Memory B cell (primary cell): ENCODE measurements at regions not wholly inside any gene's neighbourhood (a gene's known extent, or its start where the extent isn't known, plus 50 kb on each side); places are given as distances from the start of the nearest gene placed in this dataset.
"Not testable (repeated sequence)": the region's sequence is repeated elsewhere in the genome, so short reads cannot be mapped to it uniquely, and the experiment has no call there.

Experiments
- ATAC-seq: fragments of 150-1000 bp; cut with Tn5 transposase; 2 replicates; pipeline ENCODE4 v1.10.0; 2021; ENCODE audit warnings: low read depth, mild to moderate bottlenecking, moderate library complexity
- DNase-seq, 2 donors: peaks; one replicate each; pipeline ENCODE4 v3.0.0; 2022; ENCODE audit warnings: low spot score in 2 of 2
- H3K27ac Mint-ChIP-seq: one replicate; pipeline ENCODE4 v1.8.0; 2022; ENCODE audit warnings: mild to moderate bottlenecking, moderate library complexity, mixed read lengths
- H3K27me3 Mint-ChIP-seq: one replicate; pipeline ENCODE4 v1.8.0; 2022; ENCODE audit warnings: mixed read lengths
- H3K36me3 Mint-ChIP-seq: one replicate; pipeline ENCODE4 v1.8.0; 2022; ENCODE audit warnings: mild to moderate bottlenecking, mixed read lengths
- H3K4me1 Mint-ChIP-seq: one replicate; pipeline ENCODE4 v1.8.0; 2022; ENCODE audit warnings: mixed read lengths
- H3K4me3 Mint-ChIP-seq: one replicate; pipeline ENCODE4 v1.8.0; 2022; ENCODE audit warnings: mild to moderate bottlenecking, moderate library complexity, mixed read lengths
- H3K9me3 Mint-ChIP-seq: one replicate; pipeline ENCODE4 v1.8.0; 2022; ENCODE audit warnings: mixed read lengths

- Mint-ChIP-seq H3K9me3 (peaks cover 2% of the 10 kb centered on the region), H3K4me3 (no peak overlapping the region), H3K4me1 (no peaks in the 10 kb centered on the region), H3K27me3 (no peaks in the 10 kb centered on the region), H3K36me3 (no peaks in the 10 kb centered on the region), H3K27ac (no peak overlapping the region)
- ATAC-seq (no peak), DNase-seq (no peak)
Measured at GRCh38 chr3:29171043-29171990, 109.6 kb upstream of the RBMS3 start.

- Mint-ChIP-seq H3K4me1 (no peaks in the 10 kb centered on the region), H3K4me3 (no peak overlapping the region), H3K9me3 (peaks cover 6% of the 10 kb centered on the region), H3K27ac (no peak overlapping the region), H3K36me3 (peaks cover 1% of the 10 kb centered on the region), H3K27me3 (no peaks in the 10 kb centered on the region)
- ATAC-seq, result no peak
- no peak for DNase-seq
Measured at GRCh38 chr3:29176501-29176900, 104.4 kb upstream of the RBMS3 start.

- no peaks in the 10 kb centered on the region for H3K27me3 Mint-ChIP-seq
- H3K4me1 Mint-ChIP-seq, result no peaks in the 10 kb centered on the region
- no peak overlapping the region for H3K27ac Mint-ChIP-seq
Measured at GRCh38 chr3:29178809-29179793, 101.8 kb upstream of the RBMS3 start.

GRCh38 chr3:29181149-29181780 is 99.6 kb upstream of the RBMS3 start:
- Mint-ChIP-seq H3K9me3 (peaks cover 5% of the 10 kb centered on the region), H3K27me3 (no peaks in the 10 kb centered on the region), H3K36me3 (peaks cover 1% of the 10 kb centered on the region), H3K27ac (no peak overlapping the region), H3K4me3 (no peak overlapping the region), H3K4me1 (no peaks in the 10 kb centered on the region)
- ATAC-seq (no peak), DNase-seq (no peak)

More at GRCh38 chr3:29178809-29179793, 101.8 kb upstream of the RBMS3 start:
- Mint-ChIP-seq H3K9me3 (peaks cover 5% of the 10 kb centered on the region), H3K36me3 (peaks cover 1% of the 10 kb centered on the region), H3K4me3 (no peak overlapping the region)
- DNase-seq (no peak), ATAC-seq (no peak)

- Mint-ChIP-seq H3K36me3 (peaks cover 1% of the 10 kb centered on the region), H3K9me3 (peaks cover 5% of the 10 kb centered on the region), H3K27me3 (no peaks in the 10 kb centered on the region), H3K4me3 (no peak overlapping the region), H3K4me1 (no peaks in the 10 kb centered on the region), H3K27ac (no peak overlapping the region)
- no peak for ATAC-seq
- no peak for DNase-seq
Measured at GRCh38 chr3:29181872-29182271, 99.0 kb upstream of the RBMS3 start.

- H3K27me3 Mint-ChIP-seq, ATAC-seq, H3K27ac Mint-ChIP-seq, H3K36me3 Mint-ChIP-seq, DNase-seq, H3K9me3 Mint-ChIP-seq, H3K4me3 Mint-ChIP-seq, H3K4me1 Mint-ChIP-seq: not testable (repeated sequence)
Measured at GRCh38 chr3:29182828-29183227, 98.0 kb upstream of the RBMS3 start.

- Mint-ChIP-seq H3K4me1 (no peaks in the 10 kb centered on the region), H3K4me3 (no peak overlapping the region), H3K27me3 (no peaks in the 10 kb centered on the region), H3K27ac (no peak overlapping the region), H3K9me3 (peaks cover 5% of the 10 kb centered on the region), H3K36me3 (peaks cover 1% of the 10 kb centered on the region)
- DNase-seq (no peak), ATAC-seq (no peak)
Measured at GRCh38 chr3:29183346-29184087, 97.4 kb upstream of the RBMS3 start.

- no peak overlapping the region for H3K4me3 Mint-ChIP-seq
- H3K27ac Mint-ChIP-seq, result no peak overlapping the region
- no peaks in the 10 kb centered on the region for H3K27me3 Mint-ChIP-seq
- H3K36me3 Mint-ChIP-seq, result no peaks in the 10 kb centered on the region
- no peaks in the 10 kb centered on the region for H3K4me1 Mint-ChIP-seq
- peaks cover 2% of the 10 kb centered on the region for H3K9me3 Mint-ChIP-seq
- ATAC-seq (no peak), DNase-seq (no peak)
Measured at GRCh38 chr3:29185706-29186105, 95.2 kb upstream of the RBMS3 start.

- H3K4me3 Mint-ChIP-seq, result no peak overlapping the region
- H3K27ac Mint-ChIP-seq, result no peak overlapping the region
- no peak for ATAC-seq
- H3K36me3 Mint-ChIP-seq, result no peaks in the 10 kb centered on the region
- H3K4me1 Mint-ChIP-seq, result no peaks in the 10 kb centered on the region
- peaks cover 2% of the 10 kb centered on the region for H3K9me3 Mint-ChIP-seq
- no peak for DNase-seq
- no peaks in the 10 kb centered on the region for H3K27me3 Mint-ChIP-seq
Measured at GRCh38 chr3:29186131-29186599, 94.7 kb upstream of the RBMS3 start.

- H3K9me3 Mint-ChIP-seq, result peaks cover 3% of the 10 kb centered on the region
- no peak overlapping the region for H3K4me3 Mint-ChIP-seq
- H3K27ac Mint-ChIP-seq, result no peak overlapping the region
- H3K27me3 Mint-ChIP-seq, result no peaks in the 10 kb centered on the region
- no peaks in the 10 kb centered on the region for H3K4me1 Mint-ChIP-seq
- no peaks in the 10 kb centered on the region for H3K36me3 Mint-ChIP-seq
- no peak for ATAC-seq
- no peak for DNase-seq
Measured at GRCh38 chr3:29186982-29187725, 93.7 kb upstream of the RBMS3 start.

GRCh38 chr3:29189328-29189727 is 91.5 kb upstream of the RBMS3 start:
- H3K36me3 Mint-ChIP-seq, result no peaks in the 10 kb centered on the region
- no peak overlapping the region for H3K27ac Mint-ChIP-seq
- no peak for DNase-seq
- H3K4me1 Mint-ChIP-seq, result no peaks in the 10 kb centered on the region
- H3K4me3 Mint-ChIP-seq, result no peak overlapping the region
- H3K27me3 Mint-ChIP-seq, result no peaks in the 10 kb centered on the region
- no peak for ATAC-seq
- peaks cover 6% of the 10 kb centered on the region for H3K9me3 Mint-ChIP-seq

GRCh38 chr3:29194139-29194538 is 86.7 kb upstream of the RBMS3 start:
- Mint-ChIP-seq H3K4me1 (no peaks in the 10 kb centered on the region), H3K27ac (no peak overlapping the region), H3K27me3 (no peaks in the 10 kb centered on the region), H3K36me3 (no peaks in the 10 kb centered on the region), H3K9me3 (peaks cover 8% of the 10 kb centered on the region), H3K4me3 (no peak overlapping the region)
- no peak for ATAC-seq
- no peak for DNase-seq

- no peak for DNase-seq
- no peak overlapping the region for H3K27ac Mint-ChIP-seq
- H3K4me3 Mint-ChIP-seq, result no peak overlapping the region
- H3K27me3 Mint-ChIP-seq, result no peaks in the 10 kb centered on the region
- H3K9me3 Mint-ChIP-seq, result peaks cover 8% of the 10 kb centered on the region
- no peaks in the 10 kb centered on the region for H3K4me1 Mint-ChIP-seq
- ATAC-seq, result no peak
- H3K36me3 Mint-ChIP-seq, result no peaks in the 10 kb centered on the region
Measured at GRCh38 chr3:29195056-29195455, 85.8 kb upstream of the RBMS3 start.
